HL-60 (cell line): ENCODE measurements at regions not wholly inside any gene's neighbourhood (a gene's known extent, or its start where the extent isn't known, plus 50 kb on each side); places are given as distances from the start of the nearest gene placed in this dataset.
A peak's percentile ranks its signal among the peaks of the same experiment; 100 is the strongest.

Experiments used
- DNase-seq, 2 experiments: peaks; one replicate each; pipeline ENCODE4 v3.0.0-alpha.2; 2010 to 2020; ENCODE audit warnings: low read depth in 1 of 2, low spot score in 1 of 2
- H3K27ac ChIP-seq: fragments of 250-450 bp; sonication (Bioruptor Pico); replicated peaks from 2 replicates; pipeline ENCODE4 v1.5.1; 2020; ENCODE audit warnings: mild to moderate bottlenecking, moderate library complexity
- H3K27me3 ChIP-seq: fragments of 250-450 bp; sonication (Bioruptor Pico); 2 replicates; pipeline ENCODE4 v1.5.1; 2021; ENCODE audit warnings: mild to moderate bottlenecking, moderate library complexity; ENCODE audit not compliant: insufficient read depth, poor library complexity, severe bottlenecking
- H3K4me3 ChIP-seq: replicated peaks from 2 replicates; pipeline ENCODE4 v1.5.1; 2011; ENCODE audit warnings: mild to moderate bottlenecking, control low read depth, low read length; ENCODE audit not compliant: insufficient read depth
- CTCF ChIP-seq: IDR thresholded peaks from one replicate; pipeline ENCODE4 v1.5.1; 2011; ENCODE audit warnings: low read length, control low read depth, inconsistent platforms; ENCODE audit not compliant: insufficient read depth
- GABPA ChIP-seq: IDR thresholded peaks from 2 replicates; pipeline ENCODE4 v1.6.1; 2012; ENCODE audit warnings: low read depth
- POLR2AphosphoS5 ChIP-seq: IDR thresholded peaks from 2 replicates; pipeline ENCODE4 v1.6.1; 2012; ENCODE audit warnings: low read depth
- REST ChIP-seq: IDR thresholded peaks from 2 replicates; pipeline ENCODE4 v1.6.1; 2012; ENCODE audit warnings: low read depth; ENCODE audit not compliant: insufficient replicate concordance
- SPI1 ChIP-seq: IDR thresholded peaks from 2 replicates; pipeline ENCODE4 v1.6.1; 2012; ENCODE audit warnings: low read depth, mild to moderate bottlenecking, borderline replicate concordance

GRCh38 chr13:73235385-73235784 is 176.6 kb downstream of the KLF5 start:
- Histone ChIP-seq H3K27ac (no peak overlapping the region), H3K4me3 (no peak overlapping the region), H3K27me3 (no peaks in the 10 kb centered on the region)
- DNase-seq = no peak
- TF ChIP-seq CTCF = no peak
- TF ChIP-seq POLR2AphosphoS5 = no peak
- TF ChIP-seq REST = no peak
- no peak for TF ChIP-seq SPI1
- no peak for TF ChIP-seq GABPA

GRCh38 chr13:73231471-73231870 is 172.7 kb downstream of the KLF5 start:
- Histone ChIP-seq H3K27me3 (no peaks in the 10 kb centered on the region), H3K27ac (no peak overlapping the region; the same call in 1 of the 2 replicates), H3K4me3 (no peak overlapping the region)
- no peak for DNase-seq
- TF ChIP-seq GABPA (no peak), SPI1 (peak; percentile 40)

- peak overlapping the region; percentile 54 for H3K27ac ChIP-seq
- no peak for TF ChIP-seq REST
- TF ChIP-seq GABPA = peak; percentile 58
- no peak for TF ChIP-seq CTCF
- TF ChIP-seq POLR2AphosphoS5 = peak; percentile 61
- TF ChIP-seq SPI1 = peak; percentile 68; the same call in 1 of the 2 replicates
- H3K27me3 ChIP-seq = no peaks in the 10 kb centered on the region
- no peak overlapping the region for H3K4me3 ChIP-seq
- peak in 1 of 2 experiments; percentile 90 for DNase-seq
Observed at GRCh38 chr13:73230716-73231115, 171.9 kb downstream of the KLF5 start.

- H3K27me3 ChIP-seq = no peaks in the 10 kb centered on the region
- no peak overlapping the region for H3K4me3 ChIP-seq
- TF ChIP-seq POLR2AphosphoS5 = no peak
- TF ChIP-seq GABPA = no peak
- no peak for TF ChIP-seq SPI1
- no peak for TF ChIP-seq REST
- no peak for TF ChIP-seq CTCF
- no peak for DNase-seq
- H3K27ac ChIP-seq = no peak overlapping the region
Observed at GRCh38 chr13:73228546-73228945, 169.7 kb downstream of the KLF5 start.
